GM12878 (cell line): ENCODE measurements at regions not wholly inside any gene's neighbourhood (a gene's known extent, or its start where the extent isn't known, plus 50 kb on each side); places are given as distances from the start of the nearest gene placed in this dataset.

Experiments
- ATAC-seq: fragments of 200-7000 bp; cut with Tn5 transposase; 3 replicates; pipeline ENCODE4 v1.9.1; 2020; ENCODE audit warnings: mild to moderate bottlenecking, moderate library complexity
- BruUV-seq: library from RNA; stranded (reverse); fragments of 400-500 nt; replicated peaks from 2 replicates; lab custom pipeline; 2021; lab: Mats Ljungman, UMichigan
- CTCF ChIA-PET: fragments of 300-600 bp; sonication (Branson Sonifier 250); formaldehyde crosslinking; extraction: SDS; loops from one replicate; lab custom pipeline; 2021; ENCODE audit warnings: inconsistent platforms; lab: Yijun Ruan, JAX
- POLR2A ChIA-PET: fragments of 350-600 bp; formaldehyde crosslinking; extraction: SDS; loops from one replicate; lab custom pipeline; 2021; ENCODE audit warnings: inconsistent platforms; lab: Charles Lee
- RAD21 ChIA-PET: fragments of 300-600 bp; sonication (Branson Sonifier 250); formaldehyde crosslinking; loops from one replicate; lab custom pipeline; 2023; ENCODE audit warnings: antibody characterized with exemption; ENCODE audit not compliant: unreplicated experiment; lab: Charles Lee
- SMC1A ChIA-PET: fragments of 300-600 bp; sonication (Branson Sonifier 250); formaldehyde crosslinking; loops from one replicate; lab custom pipeline; 2023; ENCODE audit not compliant: unreplicated experiment, uncharacterized antibody; lab: Charles Lee
- DNase-seq: peaks from one replicate; pipeline ENCODE4 v3.0.0-alpha.2; 2011; ENCODE audit warnings: low read depth, low spot score
- FAIRE-seq: peaks from 3 replicates; lab custom pipeline; 2011; peaks lifted over from hg19 to GRCh38; lab: Jason Lieb, UNC
- H2AFZ ChIP-seq: 2 replicates; pipeline ENCODE4 v1.6.0; 2011; ENCODE audit warnings: low read depth, low read length, control low read depth; ENCODE audit not compliant: control insufficient read depth
- H3K27ac ChIP-seq: 2 replicates; pipeline ENCODE4 v1.5.1; 2011; ENCODE audit warnings: control low read depth; ENCODE audit not compliant: control insufficient read depth, insufficient read depth
- H3K27me3 ChIP-seq, 2 experiments: replicated peaks in 1 of 2; 2 replicates each; pipeline versions ENCODE4 v1.6.0 to v1.6.1; 2011; ENCODE audit warnings: low read length in 1 of 2; ENCODE audit not compliant: control insufficient read depth in 2 of 2, insufficient read depth in 2 of 2
- H3K36me3 ChIP-seq, 2 experiments: 2 replicates each; pipeline ENCODE4 v1.5.1; 2011; ENCODE audit warnings: low read length in 1 of 2; ENCODE audit not compliant: control insufficient read depth in 2 of 2, insufficient read depth in 2 of 2
- H3K4me1 ChIP-seq: 2 replicates; pipeline ENCODE4 v1.6.1; 2011; ENCODE audit warnings: mild to moderate bottlenecking, low read length, moderate library complexity, mixed read lengths; ENCODE audit not compliant: control insufficient read depth, insufficient read depth
- H3K4me2 ChIP-seq: 2 replicates; pipeline ENCODE4 v1.6.0; 2011; ENCODE audit warnings: control low read depth; ENCODE audit not compliant: control insufficient read depth, insufficient read depth
- H3K4me3 ChIP-seq: fragments of 200-600 bp; sonication (generic); 2 replicates; pipeline ENCODE4 v1.5.1; 2016
- H3K79me2 ChIP-seq: 2 replicates; pipeline ENCODE4 v1.6.0; 2011; ENCODE audit warnings: low read length; ENCODE audit not compliant: control insufficient read depth, insufficient read depth
- H3K9ac ChIP-seq: 2 replicates; pipeline ENCODE4 v1.8.0; 2011; ENCODE audit warnings: low read length, control low read depth, mixed read lengths; ENCODE audit not compliant: control insufficient read depth, insufficient read depth
- H3K9me3 ChIP-seq: replicated peaks from 3 replicates; pipeline ENCODE4 v1.5.1; 2011; ENCODE audit warnings: mild to moderate bottlenecking, low read length; ENCODE audit not compliant: control insufficient read depth, insufficient read depth
- H4K20me1 ChIP-seq: 2 replicates; pipeline ENCODE4 v1.6.0; 2011; ENCODE audit not compliant: control insufficient read depth, insufficient read depth
- ASH2L ChIP-seq: fragments of 300-600, 200-600 bp; sonication (generic); IDR thresholded peaks from 2 replicates; pipeline ENCODE4 v1.6.1; 2017; ENCODE audit warnings: low read depth, mild to moderate bottlenecking, borderline replicate concordance
- CBX3 ChIP-seq: fragments of 200-600 bp; sonication (generic); IDR thresholded peaks from 2 replicates; pipeline ENCODE4 v1.6.1; 2016; ENCODE audit warnings: low read depth, borderline replicate concordance
- CEBPB ChIP-seq, 2 experiments: fragments of 150-350 bp in 1 of 2; IDR thresholded peaks; 2 replicates each; pipeline ENCODE4 v1.6.1; 2012 to 2014; ENCODE audit warnings: low read depth in 2 of 2, low read length in 2 of 2, borderline replicate concordance in 1 of 2, inconsistent platforms in 1 of 2
- CHD2 ChIP-seq: IDR thresholded peaks from 2 replicates; pipeline ENCODE4 v1.6.1; 2011; ENCODE audit warnings: low read depth, low read length, improper control_type of control experiment, borderline replicate concordance
- IKZF1 ChIP-seq: fragments of 450-650 bp; conservative IDR thresholded peaks from 2 replicates; pipeline ENCODE4 v1.6.1; 2017; ENCODE audit warnings: antibody characterized with exemption, mild to moderate bottlenecking
- JUNB ChIP-seq: IDR thresholded peaks from 2 replicates; pipeline ENCODE4 v1.6.1; 2016; ENCODE audit warnings: antibody characterized with exemption, mild to moderate bottlenecking
- NR2C1 ChIP-seq: fragments of 450-650 bp; IDR thresholded peaks from 2 replicates; pipeline ENCODE4 v1.6.1; 2017; ENCODE audit warnings: antibody characterized with exemption, mild to moderate bottlenecking, moderate library complexity
- PAX5 ChIP-seq: IDR thresholded peaks from 2 replicates; pipeline ENCODE4 v1.6.1; 2011; ENCODE audit warnings: low read depth, low read length, borderline replicate concordance
- POLR2AphosphoS5 ChIP-seq: IDR thresholded peaks from 2 replicates; pipeline ENCODE4 v1.6.1; 2011; ENCODE audit warnings: mild to moderate bottlenecking, low read length, inconsistent platforms
- RBBP5 ChIP-seq: fragments of 200-600 bp; sonication (generic); conservative IDR thresholded peaks from 2 replicates; pipeline ENCODE4 v1.6.1; 2016
- SMC3 ChIP-seq: IDR thresholded peaks from 2 replicates; pipeline ENCODE4 v1.6.1; 2011; ENCODE audit warnings: low read length, improper control_type of control experiment, borderline replicate concordance
- SREBF1 ChIP-seq: IDR thresholded peaks from 2 replicates; pipeline ENCODE4 v1.6.1; 2012; ENCODE audit warnings: mild to moderate bottlenecking, low read length
- SREBF2 ChIP-seq: IDR thresholded peaks from 2 replicates; pipeline ENCODE4 v1.6.1; 2012; ENCODE audit warnings: mild to moderate bottlenecking, low read length
- SUPT20H ChIP-seq: IDR thresholded peaks from 2 replicates; pipeline ENCODE4 v1.6.1; 2011; ENCODE audit warnings: low read depth, mild to moderate bottlenecking, low read length, moderate library complexity, borderline replicate concordance; ENCODE audit not compliant: control insufficient read depth
- TCF12 ChIP-seq: IDR thresholded peaks from 2 replicates; pipeline ENCODE4 v1.6.1; 2011; ENCODE audit warnings: low read depth, mild to moderate bottlenecking, low read length
- TCF7 ChIP-seq: IDR thresholded peaks from 2 replicates; pipeline ENCODE4 v1.6.1; 2014; ENCODE audit warnings: antibody characterized with exemption, borderline replicate concordance
- WGBS: methylation state at CpG from one replicate; pipeline ENCODE4 v1.1.6; 2016; ENCODE audit warnings: low lambda C conversion rate; ENCODE audit not compliant: insufficient replicate concordance, insufficient coverage; ENCODE audit errors: missing lambda C conversion rate; 5-methylcytosine and 5-hydroxymethylcytosine counted together
- in situ Hi-C: fragments of 300-500 bp; cut with MboI; formaldehyde crosslinking; loops from 9 replicates; pipeline ENCODE4 v1.14.3; 2018; ENCODE audit warnings: mixed read lengths
- intact Hi-C: fragments of 100-400 bp; cut with micrococcal nuclease; formaldehyde crosslinking; loops from one replicate; pipeline ENCODE4 v1.14.2; 2022; ENCODE audit not compliant: unreplicated experiment
- TF ChIP-seq, protein P1 (sequence below): fragments of 450-650 bp; formaldehyde crosslinking; IDR thresholded peaks from 2 replicates; pipeline ENCODE4 v1.5.0; 2022; ENCODE audit warnings: mild to moderate bottlenecking, missing genetic modification characterization

DNA sequence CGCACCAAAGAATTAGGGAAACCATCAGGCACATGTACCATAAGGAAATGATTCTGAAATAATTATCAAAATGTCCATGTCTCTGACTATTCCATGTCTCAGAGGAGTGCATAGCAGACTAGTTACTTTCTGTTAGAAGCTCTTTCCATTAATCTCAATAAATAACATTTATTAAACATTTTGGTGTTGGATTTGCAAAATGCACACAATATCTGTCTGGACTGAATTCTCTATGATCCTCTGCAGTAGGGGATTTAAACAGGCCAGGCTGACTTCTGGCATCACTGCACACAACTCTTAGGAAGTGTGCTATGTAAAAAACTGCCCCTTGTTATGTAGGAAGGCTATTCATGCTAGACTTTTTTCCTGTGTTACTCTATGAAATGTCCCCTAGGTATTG, 283.3 kb upstream of the CDH5 start:
- H3K4me2 ChIP-seq: no peak overlapping the region
- no peaks in the 10 kb centered on the region for H3K9me3 ChIP-seq
- no peaks in the 10 kb centered on the region for H3K79me2 ChIP-seq
- 0% methylated on average over 1 of the region's 1 CpG for WGBS
- no peak for TF ChIP-seq TCF7
- no peak for TF ChIP-seq IKZF1
- TF ChIP-seq ASH2L: no peak
- TF ChIP-seq CEBPB (IDR thresholded peaks at IDR 0.05; ENCODE audit: borderline replicate concordance in 1 of 2, low read depth in 2 of 2, low read length in 2 of 2): no peak
- TF ChIP-seq, protein P1, sequence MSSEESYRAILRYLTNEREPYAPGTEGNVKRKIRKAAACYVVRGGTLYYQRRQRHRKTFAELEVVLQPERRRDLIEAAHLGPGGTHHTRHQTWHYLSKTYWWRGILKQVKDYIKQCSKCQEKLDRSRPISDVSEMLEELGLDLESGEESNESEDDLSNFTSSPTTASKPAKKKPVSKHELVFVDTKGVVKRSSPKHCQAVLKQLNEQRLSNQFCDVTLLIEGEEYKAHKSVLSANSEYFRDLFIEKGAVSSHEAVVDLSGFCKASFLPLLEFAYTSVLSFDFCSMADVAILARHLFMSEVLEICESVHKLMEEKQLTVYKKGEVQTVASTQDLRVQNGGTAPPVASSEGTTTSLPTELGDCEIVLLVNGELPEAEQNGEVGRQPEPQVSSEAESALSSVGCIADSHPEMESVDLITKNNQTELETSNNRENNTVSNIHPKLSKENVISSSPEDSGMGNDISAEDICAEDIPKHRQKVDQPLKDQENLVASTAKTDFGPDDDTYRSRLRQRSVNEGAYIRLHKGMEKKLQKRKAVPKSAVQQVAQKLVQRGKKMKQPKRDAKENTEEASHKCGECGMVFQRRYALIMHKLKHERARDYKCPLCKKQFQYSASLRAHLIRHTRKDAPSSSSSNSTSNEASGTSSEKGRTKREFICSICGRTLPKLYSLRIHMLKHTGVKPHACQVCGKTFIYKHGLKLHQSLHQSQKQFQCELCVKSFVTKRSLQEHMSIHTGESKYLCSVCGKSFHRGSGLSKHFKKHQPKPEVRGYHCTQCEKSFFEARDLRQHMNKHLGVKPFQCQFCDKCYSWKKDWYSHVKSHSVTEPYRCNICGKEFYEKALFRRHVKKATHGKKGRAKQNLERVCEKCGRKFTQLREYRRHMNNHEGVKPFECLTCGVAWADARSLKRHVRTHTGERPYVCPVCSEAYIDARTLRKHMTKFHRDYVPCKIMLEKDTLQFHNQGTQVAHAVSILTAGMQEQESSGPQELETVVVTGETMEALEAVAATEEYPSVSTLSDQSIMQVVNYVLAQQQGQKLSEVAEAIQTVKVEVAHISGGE: no peak
- TF ChIP-seq CBX3: no peak
- TF ChIP-seq RBBP5: no peak
- TF ChIP-seq CHD2: no peak
- TF ChIP-seq POLR2AphosphoS5: no peak
- TF ChIP-seq PAX5: no peak
- TF ChIP-seq NR2C1: no peak
- no peak for TF ChIP-seq SREBF2
- TF ChIP-seq SREBF1: no peak
- TF ChIP-seq SMC3: no peak
- no peak for TF ChIP-seq SUPT20H
- TF ChIP-seq JUNB: no peak
- TF ChIP-seq TCF12: no peak
- SMC1A ChIA-PET: no interaction called here
- DNase-seq: no peak
- ATAC-seq: no peak
- CTCF ChIA-PET: no interaction called here
- H3K27me3 ChIP-seq: no peaks in the 10 kb centered on the region
- H3K27ac ChIP-seq: no peak overlapping the region
- no peaks in the 10 kb centered on the region for H4K20me1 ChIP-seq
- H3K9ac ChIP-seq: no peak overlapping the region
- in situ Hi-C loops: no loop called here
- POLR2A ChIA-PET: no interaction called here
- no peak overlapping the region for H3K4me3 ChIP-seq
- H2AFZ ChIP-seq: no peak overlapping the region
- no TSS peak for BruUV-seq
- intact Hi-C loops: no loop called here
- RAD21 ChIA-PET: no interaction called here
- no peaks in the 10 kb centered on the region for H3K36me3 ChIP-seq
- FAIRE-seq: no peak
- no peaks in the 10 kb centered on the region for H3K4me1 ChIP-seq
